Endothelial cell of umbilical vein (primary cell): ENCODE measurements at regions not wholly inside any gene's neighbourhood (a gene's known extent, or its start where the extent isn't known, plus 50 kb on each side); places are given as distances from the start of the nearest gene placed in this dataset.

ENCODE experiments used
- BruUV-seq: library from RNA; stranded (reverse); fragments of 400-500 nt; replicated peaks from 2 replicates; lab custom pipeline; 2021; lab: Mats Ljungman, UMichigan
- CTCF ChIA-PET: fragments of 300-600, 350-600 bp; sonication (Branson Sonifier 250); formaldehyde crosslinking; loops from one replicate; lab custom pipeline; 2021; ENCODE audit warnings: antibody characterized with exemption, inconsistent platforms; lab: Charles Lee
- POLR2A ChIA-PET: fragments of 300-600, 350-600 bp; sonication (Branson Sonifier 250); formaldehyde crosslinking; loops from one replicate; lab custom pipeline; 2021; ENCODE audit warnings: antibody characterized with exemption, inconsistent platforms; lab: Charles Lee
- DNase-seq: peaks from one replicate; pipeline ENCODE4 v3.0.0-alpha.2; 2011; ENCODE audit warnings: low read depth, low spot score
- FAIRE-seq: peaks from 2 replicates; lab custom pipeline; 2011; peaks lifted over from hg19 to GRCh38; lab: Jason Lieb, UNC
- H2AFZ ChIP-seq: 2 replicates; pipeline ENCODE4 v1.6.0; 2012; ENCODE audit warnings: low read depth, low read length, control low read depth, inconsistent platforms
- H3K27ac ChIP-seq: 2 replicates; pipeline ENCODE4 v1.5.1; 2011; ENCODE audit warnings: low read depth, mild to moderate bottlenecking, control low read depth, low read length, moderate library complexity; ENCODE audit not compliant: insufficient read depth
- H3K27me3 ChIP-seq, 2 experiments: 2 replicates each; pipeline versions ENCODE4 v1.6.0 to v1.6.1; 2011; ENCODE audit warnings: low read length in 2 of 2, mixed read lengths in 1 of 2; ENCODE audit not compliant: control insufficient read depth in 2 of 2, insufficient read depth in 2 of 2
- H3K36me3 ChIP-seq, 2 experiments: 2 replicates in 1 of 2; 3 replicates in 1 of 2; pipeline ENCODE4 v1.5.1; 2011; ENCODE audit warnings: low read length in 2 of 2, mild to moderate bottlenecking in 1 of 2, moderate library complexity in 1 of 2; ENCODE audit not compliant: control insufficient read depth in 2 of 2, insufficient read depth in 2 of 2; ENCODE audit errors: extremely low read depth in 1 of 2
- H3K4me1 ChIP-seq: 3 replicates; pipeline ENCODE4 v1.5.1; 2011; ENCODE audit warnings: mild to moderate bottlenecking, low read length; ENCODE audit not compliant: control insufficient read depth, insufficient read depth; ENCODE audit errors: extremely low read depth
- H3K4me2 ChIP-seq: 2 replicates; pipeline ENCODE4 v1.6.1; 2011; ENCODE audit warnings: low read length, control low read depth, mixed read lengths; ENCODE audit not compliant: insufficient read depth
- H3K4me3 ChIP-seq, 3 experiments: fragments of 200-600 bp in 1 of 3; sonication (generic), shearing (Covaris generic) in 1 of 3; replicated peaks in 1 of 3; 2 replicates each; pipeline ENCODE4 v1.5.1; 2011 to 2016; ENCODE audit warnings: control low read depth in 3 of 3, low read length in 3 of 3, mild to moderate bottlenecking in 2 of 3, inconsistent platforms in 1 of 3, low read depth in 1 of 3, moderate library complexity in 1 of 3; ENCODE audit not compliant: insufficient read depth in 1 of 3
- H3K79me2 ChIP-seq: 2 replicates; pipeline ENCODE4 v1.6.0; 2012; ENCODE audit warnings: low read length, inconsistent platforms; ENCODE audit not compliant: control insufficient read depth, insufficient read depth
- H3K9ac ChIP-seq: replicated peaks from 2 replicates; pipeline ENCODE3; 2011; ENCODE audit warnings: low read length, control low read depth; ENCODE audit not compliant: insufficient read depth; ENCODE audit errors: extremely low read depth
- H3K9me1 ChIP-seq: replicated peaks from 3 replicates; pipeline ENCODE4 v1.6.0; 2011; ENCODE audit warnings: mild to moderate bottlenecking, low read length; ENCODE audit not compliant: control insufficient read depth, insufficient read depth; ENCODE audit errors: extremely low read depth
- H3K9me3 ChIP-seq: replicated peaks from 2 replicates; pipeline ENCODE4 v1.5.1; 2012; ENCODE audit warnings: low read length, inconsistent platforms; ENCODE audit not compliant: control insufficient read depth, insufficient read depth
- H4K20me1 ChIP-seq: replicated peaks from 2 replicates; pipeline ENCODE3; 2011; ENCODE audit warnings: mild to moderate bottlenecking, low read length; ENCODE audit not compliant: control insufficient read depth, insufficient read depth; ENCODE audit errors: extremely low read depth
- CTCF ChIP-seq, 2 donors: IDR thresholded peaks; 1 replicate in 1 of 2; 2 replicates in 1 of 2; pipeline ENCODE4 v1.5.1; 2011; ENCODE audit warnings: low read length in 2 of 2, mild to moderate bottlenecking in 2 of 2, moderate library complexity in 2 of 2, control low read depth in 1 of 2, inconsistent platforms in 1 of 2, low read depth in 1 of 2; ENCODE audit not compliant: insufficient read depth in 1 of 2; ENCODE audit errors: extremely low read depth in 1 of 2
- EZH2 ChIP-seq: IDR thresholded peaks from 2 replicates; pipeline ENCODE4 v1.6.1; 2012; ENCODE audit warnings: borderline replicate concordance, low read depth, mild to moderate bottlenecking, moderate library complexity, low read length, inconsistent platforms; ENCODE audit not compliant: severe bottlenecking
- FOS ChIP-seq: IDR thresholded peaks from 2 replicates; pipeline ENCODE4 v1.6.1; 2011; ENCODE audit warnings: mild to moderate bottlenecking, low read length, moderate library complexity, borderline replicate concordance; ENCODE audit not compliant: insufficient read depth
- GATA2 ChIP-seq: IDR thresholded peaks from 2 replicates; pipeline ENCODE4 v1.7.0; 2011; ENCODE audit warnings: low read depth, mild to moderate bottlenecking, moderate library complexity, mixed read lengths, low read length; ENCODE audit not compliant: insufficient read length, insufficient read depth
- JUN ChIP-seq: IDR thresholded peaks from 2 replicates; pipeline ENCODE4 v1.6.1; 2011; ENCODE audit warnings: borderline replicate concordance, low read depth; ENCODE audit not compliant: insufficient read length, insufficient read depth
- MYC ChIP-seq: IDR thresholded peaks from one replicate; pipeline ENCODE4 v1.6.1; 2011; ENCODE audit warnings: mild to moderate bottlenecking, low read depth, low read length
- POLR2A ChIP-seq: IDR thresholded peaks from 2 replicates; pipeline ENCODE4 v1.6.1; 2012; ENCODE audit warnings: low read depth, mild to moderate bottlenecking, control low read depth, low read length
- POLR2AphosphoS5 ChIP-seq: IDR thresholded peaks from 2 replicates; pipeline ENCODE4 v1.6.1; 2012; ENCODE audit warnings: low read depth, mild to moderate bottlenecking, control low read depth, low read length, moderate library complexity; ENCODE audit not compliant: insufficient read depth
- dilution Hi-C: fragments of 300-500 bp; cut with MboI; formaldehyde crosslinking; loops from one replicate; pipeline ENCODE4 v1.15.0; 2019; ENCODE audit warnings: low sequenced_read_pairs; ENCODE audit not compliant: extremely low pct_ligation_motif_present
- intact Hi-C: fragments of 100-400 bp; cut with micrococcal nuclease; formaldehyde crosslinking; loops from one replicate; pipeline ENCODE4 v1.10.0; 2022
- TF ChIP-seq, protein P1 (sequence below): IDR thresholded peaks from 2 replicates; pipeline ENCODE4 v1.6.1; 2011; ENCODE audit not compliant: insufficient read depth, insufficient read length

DNA sequence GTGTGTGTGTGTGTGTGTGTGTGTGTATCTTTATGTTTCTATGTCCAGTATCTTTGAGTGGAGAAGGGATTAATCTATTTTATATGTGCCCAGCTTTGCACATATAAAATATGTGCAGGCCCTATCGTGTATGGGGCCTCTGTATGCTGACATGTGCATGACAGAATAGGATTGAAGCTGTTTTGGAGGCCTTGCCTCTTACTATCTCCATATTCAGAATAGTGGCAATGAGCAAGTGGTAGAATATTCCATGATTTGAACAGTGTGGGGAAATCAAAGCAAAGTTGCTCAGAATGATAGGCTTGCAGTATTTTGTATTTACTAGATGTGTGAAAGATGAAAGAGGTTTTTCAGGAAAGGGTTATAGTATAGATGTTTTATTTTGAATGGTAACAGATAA, 480.8 kb downstream of the XIRP2 start:
- ChIA-PET CTCF (no interaction called here), POLR2A (no interaction called here)
- no peaks in the 10 kb centered on the region for H3K36me3 ChIP-seq
- H3K79me2 ChIP-seq: no peaks in the 10 kb centered on the region
- no peaks in the 10 kb centered on the region for H3K4me1 ChIP-seq
- no peak overlapping the region for H3K4me2 ChIP-seq
- no TSS peak for BruUV-seq
- intact Hi-C loops: no loop called here
- no peaks in the 10 kb centered on the region for H4K20me1 ChIP-seq
- FAIRE-seq (no peak), DNase-seq (no peak)
- dilution Hi-C loops: no loop called here
- H3K9ac ChIP-seq: no peak overlapping the region
- TF ChIP-seq MYC (no peak), POLR2AphosphoS5 (no peak), EZH2 (no peak), GATA2 (no peak), FOS (no peak), POLR2A (no peak), JUN (no peak), CTCF (IDR thresholded peaks at IDR 0.05; ENCODE audit: extremely low read depth in 1 of 2, insufficient read depth in 1 of 2, low read depth in 1 of 2, low read length in 2 of 2) (no peak)
- TF ChIP-seq, protein P1, sequence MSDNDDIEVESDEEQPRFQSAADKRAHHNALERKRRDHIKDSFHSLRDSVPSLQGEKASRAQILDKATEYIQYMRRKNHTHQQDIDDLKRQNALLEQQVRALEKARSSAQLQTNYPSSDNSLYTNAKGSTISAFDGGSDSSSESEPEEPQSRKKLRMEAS: no peak
- H3K9me3 ChIP-seq: no peaks in the 10 kb centered on the region
- no peak overlapping the region for H2AFZ ChIP-seq
- H3K27me3 ChIP-seq: no peaks in the 10 kb centered on the region
- no peak overlapping the region for H3K4me3 ChIP-seq
- no peak overlapping the region for H3K27ac ChIP-seq
- H3K9me1 ChIP-seq: no peaks in the 10 kb centered on the region
